RWPE2 (cell line): ENCODE measurements at regions not wholly inside any gene's neighbourhood (a gene's known extent, or its start where the extent isn't known, plus 50 kb on each side); places are given as distances from the start of the nearest gene placed in this dataset.

ENCODE experiments used
- ATAC-seq: fragments of 200-7000 bp; cut with Tn5 transposase; 3 replicates; pipeline ENCODE4 v1.9.1; 2021; ENCODE audit warnings: low read depth
- DNase-seq: peaks from one replicate; pipeline ENCODE4 v3.0.0-alpha.2; 2020; ENCODE audit warnings: low spot score
- H3K27ac ChIP-seq: fragments of 450-650 bp; 2 replicates; pipeline ENCODE4 v1.5.1; 2017; ENCODE audit warnings: mild to moderate bottlenecking; ENCODE audit not compliant: poor library complexity, severe bottlenecking
- H3K27me3 ChIP-seq: fragments of 250-450 bp; sonication (Bioruptor Pico); 2 replicates; pipeline ENCODE4 v1.5.1; 2021; ENCODE audit warnings: mild to moderate bottlenecking, moderate library complexity; ENCODE audit not compliant: insufficient read depth, poor library complexity, severe bottlenecking
- H3K36me3 ChIP-seq: fragments of 250-450 bp; sonication (Bioruptor Pico); 2 replicates; pipeline ENCODE4 v1.5.1; 2020; ENCODE audit warnings: low read depth, mild to moderate bottlenecking, moderate library complexity
- H3K4me1 ChIP-seq: fragments of 250-450 bp; sonication (Bioruptor Pico); 2 replicates; pipeline ENCODE4 v1.5.1; 2021; ENCODE audit warnings: mild to moderate bottlenecking, moderate library complexity; ENCODE audit not compliant: insufficient read depth, poor library complexity, severe bottlenecking
- H3K4me3 ChIP-seq: fragments of 250-450 bp; sonication (Bioruptor Pico); 2 replicates; pipeline ENCODE4 v1.5.1; 2021; ENCODE audit warnings: mild to moderate bottlenecking, moderate library complexity; ENCODE audit not compliant: severe bottlenecking
- H3K9me3 ChIP-seq: fragments of 250-450 bp; sonication (Bioruptor Pico); 2 replicates; pipeline ENCODE4 v1.5.1; 2021; ENCODE audit warnings: mild to moderate bottlenecking, moderate library complexity; ENCODE audit not compliant: severe bottlenecking
- TF ChIP-seq, protein P1 (sequence below): fragments of 450-650 bp; IDR thresholded peaks from one replicate; pipeline ENCODE4 v1.5.1; 2017; ENCODE audit warnings: mild to moderate bottlenecking, moderate library complexity; ENCODE audit not compliant: poor library complexity, severe bottlenecking

DNA sequence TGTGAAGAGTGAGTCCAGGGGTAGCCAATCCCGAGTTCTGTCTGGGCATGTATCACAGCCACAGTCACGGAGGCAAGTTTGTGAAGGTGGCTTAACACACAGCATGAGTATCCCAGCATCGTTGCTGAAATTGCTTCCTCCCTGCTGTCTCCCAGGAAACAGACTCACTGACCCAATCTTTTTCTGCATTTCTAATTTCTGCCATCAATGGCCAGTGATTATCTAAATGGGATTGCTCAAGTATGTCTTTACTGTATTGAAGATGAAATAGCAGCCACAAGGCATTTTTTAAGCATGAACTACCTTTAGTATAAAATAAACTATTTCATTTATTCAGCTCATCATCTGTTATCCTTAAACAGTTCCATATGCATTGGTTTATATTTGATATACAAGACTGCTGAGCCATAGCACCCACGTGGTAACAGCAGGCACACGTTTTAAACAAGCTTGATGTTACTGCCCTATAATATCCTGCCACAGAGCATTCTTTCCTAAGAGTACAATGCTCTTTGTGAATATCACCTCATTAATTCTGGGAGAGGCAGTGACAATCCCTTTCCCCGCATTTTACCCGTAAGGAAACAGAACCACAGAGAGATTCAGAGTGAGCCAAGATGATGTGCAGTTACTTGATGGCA is 276.6 kb upstream of the THBS1 start:
- TF ChIP-seq, protein P1, sequence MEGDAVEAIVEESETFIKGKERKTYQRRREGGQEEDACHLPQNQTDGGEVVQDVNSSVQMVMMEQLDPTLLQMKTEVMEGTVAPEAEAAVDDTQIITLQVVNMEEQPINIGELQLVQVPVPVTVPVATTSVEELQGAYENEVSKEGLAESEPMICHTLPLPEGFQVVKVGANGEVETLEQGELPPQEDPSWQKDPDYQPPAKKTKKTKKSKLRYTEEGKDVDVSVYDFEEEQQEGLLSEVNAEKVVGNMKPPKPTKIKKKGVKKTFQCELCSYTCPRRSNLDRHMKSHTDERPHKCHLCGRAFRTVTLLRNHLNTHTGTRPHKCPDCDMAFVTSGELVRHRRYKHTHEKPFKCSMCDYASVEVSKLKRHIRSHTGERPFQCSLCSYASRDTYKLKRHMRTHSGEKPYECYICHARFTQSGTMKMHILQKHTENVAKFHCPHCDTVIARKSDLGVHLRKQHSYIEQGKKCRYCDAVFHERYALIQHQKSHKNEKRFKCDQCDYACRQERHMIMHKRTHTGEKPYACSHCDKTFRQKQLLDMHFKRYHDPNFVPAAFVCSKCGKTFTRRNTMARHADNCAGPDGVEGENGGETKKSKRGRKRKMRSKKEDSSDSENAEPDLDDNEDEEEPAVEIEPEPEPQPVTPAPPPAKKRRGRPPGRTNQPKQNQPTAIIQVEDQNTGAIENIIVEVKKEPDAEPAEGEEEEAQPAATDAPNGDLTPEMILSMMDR: no peak
- no peak for DNase-seq
- Histone ChIP-seq H3K27me3 (no peaks in the 10 kb centered on the region), H3K9me3 (no peaks in the 10 kb centered on the region), H3K4me3 (no peak overlapping the region), H3K36me3 (no peaks in the 10 kb centered on the region), H3K4me1 (peaks cover 27% of the 10 kb centered on the region), H3K27ac (peak overlapping the region; percentile 94)
- ATAC-seq: no peak

DNA sequence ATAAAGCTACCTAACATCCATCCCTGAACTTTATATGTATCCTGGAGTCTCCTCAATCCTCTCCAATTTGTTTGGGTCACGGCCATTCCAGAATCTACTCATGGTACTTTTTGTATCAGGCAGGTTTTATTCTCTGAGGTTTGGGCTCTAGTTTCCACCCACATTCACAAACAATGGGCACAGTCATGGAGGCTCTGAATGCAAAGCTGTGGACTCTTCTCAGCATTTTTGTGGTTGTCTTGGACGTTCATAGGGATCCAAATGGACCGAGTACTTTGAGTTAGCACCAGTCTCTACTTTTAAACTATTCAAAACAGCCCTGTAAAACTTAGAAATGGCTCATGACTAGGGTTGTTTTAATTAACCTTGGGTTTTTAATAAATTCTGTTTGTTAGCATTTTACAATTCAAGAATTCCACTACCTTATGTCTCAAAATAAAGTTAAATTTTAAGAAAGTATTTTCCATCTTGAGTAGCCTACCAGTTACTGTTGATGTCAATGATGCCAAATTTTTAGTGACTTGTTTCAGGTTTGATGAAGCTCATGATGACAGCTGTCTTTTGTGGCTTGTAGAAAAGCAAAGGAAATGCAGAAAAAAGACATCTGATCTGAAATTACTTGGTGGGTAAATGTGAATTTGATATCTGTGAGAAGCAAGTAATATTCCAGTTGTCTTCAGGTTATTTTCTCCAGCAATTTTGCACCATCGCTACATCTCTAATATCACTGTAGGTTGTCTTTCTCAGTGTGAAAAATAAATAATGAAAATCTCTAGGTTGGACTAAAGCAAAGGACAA is 275.7 kb upstream of the THBS1 start:
- TF ChIP-seq, protein P1: no peak
- no peak overlapping the region for H3K4me3 ChIP-seq
- no peaks in the 10 kb centered on the region for H3K36me3 ChIP-seq
- peaks cover 23% of the 10 kb centered on the region for H3K4me1 ChIP-seq
- no peaks in the 10 kb centered on the region for H3K9me3 ChIP-seq
- ATAC-seq: no peak
- no peak overlapping the region for H3K27ac ChIP-seq
- no peaks in the 10 kb centered on the region for H3K27me3 ChIP-seq
- DNase-seq: no peak

DNA sequence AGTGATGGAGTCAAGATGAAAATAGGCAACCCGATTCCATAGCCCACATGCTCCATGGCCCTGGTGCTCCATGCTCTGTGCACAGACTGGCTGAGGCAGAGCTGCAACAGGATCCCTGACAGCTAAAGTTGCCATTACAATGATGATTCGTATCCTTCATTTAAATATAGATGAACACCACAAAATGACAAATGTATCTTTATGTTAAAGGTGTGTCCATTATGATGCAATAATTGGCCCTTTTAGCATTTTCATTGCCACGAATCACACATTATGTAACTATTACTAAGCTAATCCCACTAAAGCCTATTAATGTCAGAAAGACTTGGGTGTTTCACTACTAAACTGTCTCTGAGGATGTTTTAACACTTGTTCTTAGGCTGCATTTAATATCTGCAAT is 270.2 kb upstream of the THBS1 start:
- peaks cover 10% of the 10 kb centered on the region for H3K4me1 ChIP-seq
- TF ChIP-seq, protein P1: no peak
- DNase-seq: no peak
- no peaks in the 10 kb centered on the region for H3K36me3 ChIP-seq
- no peak overlapping the region for H3K4me3 ChIP-seq
- no peaks in the 10 kb centered on the region for H3K27me3 ChIP-seq
- no peaks in the 10 kb centered on the region for H3K9me3 ChIP-seq
- peak overlapping the region; percentile 14 for H3K27ac ChIP-seq
- ATAC-seq: peak; percentile 80

DNA sequence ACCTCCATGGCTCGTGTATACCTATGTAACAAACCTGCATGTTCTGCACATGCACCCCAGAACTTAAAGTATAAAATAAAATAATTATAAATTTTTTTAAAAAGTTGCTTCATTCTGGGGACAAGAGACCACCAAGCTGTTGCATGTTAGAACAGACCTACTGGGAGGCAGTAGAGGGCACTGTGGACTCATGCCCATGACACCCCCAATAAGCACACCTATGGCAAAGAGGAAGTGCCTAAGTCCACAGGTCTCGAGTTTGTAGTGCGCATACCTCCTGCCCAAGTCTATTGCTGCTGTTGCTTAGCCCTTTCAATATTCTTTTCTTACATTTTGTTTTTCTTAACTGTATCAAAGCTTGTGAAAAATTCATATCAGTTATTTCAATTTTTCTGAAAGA is 267.9 kb upstream of the THBS1 start:
- Histone ChIP-seq H3K4me1 (peaks cover 10% of the 10 kb centered on the region), H3K36me3 (no peaks in the 10 kb centered on the region), H3K27me3 (no peaks in the 10 kb centered on the region), H3K4me3 (no peak overlapping the region), H3K9me3 (no peaks in the 10 kb centered on the region), H3K27ac (no peak overlapping the region)
- ATAC-seq (no peak; the same call in 2 of the 3 replicates), DNase-seq (no peak)
- TF ChIP-seq, protein P1: peak; percentile 45

DNA sequence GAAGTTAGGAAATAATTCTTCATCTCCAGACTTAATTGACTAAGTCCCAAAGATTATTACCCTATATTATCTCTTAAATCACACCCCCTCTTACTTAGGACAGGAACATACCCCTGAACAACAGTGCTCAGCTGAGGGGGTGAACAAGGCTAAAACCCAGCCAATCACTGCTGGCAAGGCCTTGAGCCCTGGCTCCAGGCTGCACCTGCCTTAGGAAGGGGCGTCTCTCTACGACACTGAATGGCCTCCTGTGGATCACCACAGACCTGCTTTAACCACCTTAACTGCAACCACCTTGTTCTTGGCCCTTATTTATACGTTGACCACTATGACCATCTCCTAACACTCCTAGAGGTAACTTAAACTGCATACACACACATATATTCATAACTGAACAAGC is 267.4 kb upstream of the THBS1 start:
- TF ChIP-seq, protein P1: no peak
- H3K36me3 ChIP-seq: 0 out of 2 replicates have a peak, but pooled peaks cover 3% of the 10 kb centered on the region
- ATAC-seq (no peak), DNase-seq (no peak)
- no peak overlapping the region for H3K4me3 ChIP-seq
- H3K27ac ChIP-seq: no peak overlapping the region
- H3K4me1 ChIP-seq: peaks cover 10% of the 10 kb centered on the region
- no peaks in the 10 kb centered on the region for H3K9me3 ChIP-seq
- H3K27me3 ChIP-seq: no peaks in the 10 kb centered on the region
